GM19351 (cell line): ENCODE measurements at regions not wholly inside any gene's neighbourhood (a gene's known extent, or its start where the extent isn't known, plus 50 kb on each side); places are given as distances from the start of the nearest gene placed in this dataset.
A peak's percentile ranks its signal among the peaks of the same experiment; 100 is the strongest.
"Not testable (repeated sequence)": the region's sequence is repeated elsewhere in the genome, so short reads cannot be mapped to it uniquely, and the experiment has no call there.

Source experiments
- ATAC-seq: cut with Tn5 transposase; IDR thresholded peaks from one replicate; pipeline ENCODE4 v1.9.1; 2021; ENCODE audit warnings: mild to moderate bottlenecking, moderate library complexity; ENCODE audit not compliant: unreplicated experiment

GRCh38 chr9:124164811-124165210 lies 92.9 kb upstream of the NEK6 start:
- no peak for ATAC-seq

DNA sequence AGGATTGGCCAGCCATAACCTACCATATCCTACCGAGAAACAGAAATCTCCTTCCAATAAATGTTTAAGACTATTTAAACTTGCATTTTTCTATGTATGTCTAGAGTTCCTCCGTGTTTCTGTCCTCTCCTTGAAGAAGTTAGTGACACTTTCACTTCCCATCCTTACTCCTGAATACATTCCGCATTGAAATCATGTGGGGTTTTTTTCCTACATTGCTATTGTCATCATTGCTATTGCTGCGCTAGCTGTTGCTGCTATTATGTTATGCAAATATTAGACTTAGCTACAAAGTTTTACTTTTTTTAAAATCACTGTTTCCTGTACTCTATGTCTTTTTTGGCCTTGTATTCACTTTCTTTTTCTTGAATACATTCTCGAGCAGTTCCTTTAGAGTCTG lies 83.3 kb upstream of the NEK6 start:
- no peak for ATAC-seq

DNA sequence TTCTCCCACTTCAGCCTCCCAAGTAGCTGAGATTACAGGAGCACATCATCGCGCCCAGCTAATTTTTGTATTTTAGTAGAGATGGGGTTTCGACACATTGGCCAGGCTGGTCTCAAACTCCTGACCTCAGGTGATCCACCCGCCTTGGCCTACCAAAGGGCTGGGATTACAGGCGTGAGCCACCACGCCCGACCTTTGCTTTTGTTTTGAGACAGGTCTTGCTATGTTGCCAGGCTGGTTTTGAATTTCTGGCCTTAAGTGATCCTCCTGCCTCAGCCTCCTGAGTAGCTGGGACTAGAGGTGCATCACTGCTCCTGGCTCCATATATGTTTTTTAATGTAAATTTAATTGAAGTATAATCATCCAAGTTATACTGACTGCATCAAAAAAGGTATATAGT lies 80.2 kb upstream of the NEK6 start:
- not testable (repeated sequence) for ATAC-seq

- ATAC-seq: no peak
These were observed 78.3 kb upstream of the NEK6 start for GRCh38 chr9:124179196-124180071.

DNA sequence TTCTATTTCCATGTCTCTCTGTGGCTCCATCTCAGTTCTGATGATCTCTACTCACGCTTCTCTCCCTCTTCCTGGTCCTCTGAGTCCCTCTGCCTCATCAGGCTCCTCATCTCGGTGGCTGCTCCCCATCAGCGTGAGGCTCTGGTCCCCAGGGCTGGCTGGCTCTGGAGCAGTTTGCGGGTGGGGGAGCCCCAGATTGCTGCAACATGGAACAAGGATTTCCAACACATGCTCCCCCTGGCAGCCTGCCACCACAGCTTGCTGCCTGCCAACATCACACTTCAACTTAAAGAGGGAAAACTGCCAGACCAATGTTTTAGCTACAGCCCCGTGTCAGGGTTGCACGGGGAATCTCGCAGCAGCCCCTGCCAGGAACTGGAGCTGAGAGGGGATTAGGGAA lies 77.2 kb upstream of the NEK6 start:
- ATAC-seq: no peak

DNA sequence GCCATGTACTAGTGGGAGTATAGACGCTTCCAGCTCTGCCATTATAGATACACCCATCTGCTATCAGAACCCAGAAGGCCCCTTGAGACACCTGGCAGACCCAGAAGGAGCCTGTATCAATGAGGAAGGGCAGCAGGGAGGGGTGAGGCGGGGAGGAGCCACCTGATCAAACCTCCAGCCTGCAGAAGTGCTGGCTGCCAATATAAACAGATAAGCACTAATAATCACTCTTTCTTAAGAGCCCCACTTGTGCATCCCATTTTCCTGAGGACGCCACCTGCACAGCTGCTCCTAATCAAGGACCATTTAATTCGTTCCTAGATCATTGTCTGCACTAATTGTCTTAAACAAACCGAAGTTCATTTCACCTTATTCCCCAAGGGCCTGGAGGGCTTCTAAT lies 75.0 kb upstream of the NEK6 start:
- ATAC-seq: no peak

DNA sequence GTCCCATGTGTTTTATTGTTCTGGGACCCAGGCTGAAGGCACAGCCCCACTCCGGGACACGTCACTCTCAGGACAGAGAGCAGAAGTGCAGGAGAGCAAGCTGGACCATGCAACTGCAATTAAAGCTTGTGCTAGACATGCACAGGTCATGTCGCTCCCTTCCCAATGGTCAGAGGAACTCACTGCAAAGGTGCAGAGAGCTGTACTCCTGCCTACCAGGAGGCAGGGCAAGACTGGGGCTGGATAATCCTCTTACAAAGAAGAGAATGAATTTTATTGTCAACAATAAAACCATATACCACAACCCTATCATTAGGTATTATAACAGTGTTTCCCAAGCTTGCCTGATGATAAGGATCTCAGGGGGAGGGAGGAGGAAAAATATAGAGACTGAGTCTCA lies 74.0 kb upstream of the NEK6 start:
- no peak for ATAC-seq

GRCh38 chr9:124185413-124185812 lies 72.3 kb upstream of the NEK6 start:
- no peak for ATAC-seq

GRCh38 chr9:124187311-124187710 lies 70.4 kb upstream of the NEK6 start:
- ATAC-seq: no peak

DNA sequence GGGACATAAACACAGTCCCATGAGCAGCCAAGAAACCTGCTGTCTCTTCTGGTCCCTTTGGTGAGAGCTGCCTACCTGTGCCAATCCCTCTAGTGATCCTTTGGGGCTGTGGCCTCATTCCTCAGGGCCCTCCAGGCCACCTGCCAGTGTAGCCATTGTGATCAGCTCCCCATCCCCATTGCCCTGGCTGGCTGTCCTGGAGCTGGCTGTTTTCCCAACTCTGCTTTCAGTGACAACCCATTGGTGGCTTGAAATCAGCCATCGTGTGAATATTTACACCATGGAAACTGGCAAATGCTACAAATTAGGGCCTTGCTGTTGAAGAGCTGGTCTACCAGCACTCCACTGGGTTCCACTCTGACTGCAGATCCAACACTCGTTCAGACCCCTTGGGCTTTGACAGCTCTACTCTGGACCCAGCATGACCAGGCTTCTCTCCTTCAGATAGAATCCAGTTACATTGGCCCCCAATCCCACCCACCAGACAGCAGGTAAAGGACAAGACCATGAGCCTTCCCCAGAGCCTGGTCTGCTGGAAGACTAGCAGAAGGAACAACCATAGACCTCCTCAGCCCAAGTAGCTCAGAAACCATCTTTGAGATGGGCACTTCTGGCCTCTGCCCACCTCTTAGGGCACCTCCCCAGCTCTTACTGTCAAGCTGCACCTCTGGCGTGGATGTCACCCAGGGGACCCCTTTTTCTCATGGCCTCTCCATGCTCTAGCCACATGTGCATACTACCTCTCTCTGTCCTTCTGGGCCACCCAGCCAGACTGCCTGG lies 69.2 kb upstream of the NEK6 start:
- no peak for ATAC-seq

GRCh38 chr9:124190761-124191160 lies 67.0 kb upstream of the NEK6 start:
- no peak for ATAC-seq

DNA sequence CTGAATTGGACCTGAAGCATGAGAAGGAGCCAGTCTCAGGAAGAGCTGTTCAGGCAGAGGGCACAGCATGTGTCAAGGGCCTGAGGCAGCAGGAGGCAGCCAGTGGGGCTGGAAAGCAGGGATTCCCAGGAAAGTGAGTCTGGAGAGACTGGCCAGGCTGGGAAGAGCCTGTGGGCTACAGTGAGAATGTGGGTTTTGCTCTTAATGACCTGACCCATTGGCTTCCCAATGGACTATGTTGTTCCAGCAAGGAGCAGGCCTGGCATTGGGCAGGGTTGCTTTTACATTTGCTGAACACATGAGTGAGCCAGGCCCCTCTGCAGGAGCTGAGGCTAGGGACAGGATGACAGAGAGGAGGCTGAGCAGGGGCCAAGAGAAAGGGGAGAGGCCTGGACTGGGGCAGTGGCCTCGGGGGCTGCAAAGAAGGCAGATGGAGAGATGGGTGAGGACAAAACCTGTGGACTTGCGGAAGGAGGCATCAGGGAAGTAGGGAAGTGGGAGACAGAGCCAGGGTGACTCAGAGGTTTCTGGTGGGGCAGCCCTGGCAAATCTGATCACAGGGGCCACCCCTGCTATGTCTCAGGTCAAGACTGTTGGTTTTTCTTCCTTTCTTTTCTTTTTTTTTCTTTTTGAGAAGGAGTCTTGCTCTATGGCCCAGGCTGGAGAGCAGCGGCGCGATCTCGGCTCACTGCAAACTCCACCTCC lies 65.9 kb upstream of the NEK6 start:
- no peak for ATAC-seq

DNA sequence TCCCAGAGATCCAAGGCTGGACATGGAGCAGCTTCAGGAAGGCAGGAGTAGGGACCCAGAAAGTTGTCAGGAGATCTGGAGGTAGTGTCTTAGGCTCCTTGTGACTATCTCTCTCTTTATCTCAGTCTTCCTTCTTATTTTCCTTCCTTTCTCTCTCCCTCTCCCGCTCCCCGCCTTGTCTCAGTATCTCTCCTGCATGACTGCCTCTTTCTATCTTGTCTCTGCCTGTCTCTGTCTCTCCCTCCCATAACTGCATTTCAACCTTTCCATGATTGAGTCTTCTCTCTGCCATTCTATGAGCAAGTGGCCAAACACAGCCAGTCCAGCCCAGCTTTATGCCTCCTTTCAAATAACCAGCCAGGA lies 61.0 kb upstream of the NEK6 start:
- no peak for ATAC-seq

- peak; percentile 61 for ATAC-seq
These were observed 60.3 kb upstream of the NEK6 start for GRCh38 chr9:124197177-124198095.

DNA sequence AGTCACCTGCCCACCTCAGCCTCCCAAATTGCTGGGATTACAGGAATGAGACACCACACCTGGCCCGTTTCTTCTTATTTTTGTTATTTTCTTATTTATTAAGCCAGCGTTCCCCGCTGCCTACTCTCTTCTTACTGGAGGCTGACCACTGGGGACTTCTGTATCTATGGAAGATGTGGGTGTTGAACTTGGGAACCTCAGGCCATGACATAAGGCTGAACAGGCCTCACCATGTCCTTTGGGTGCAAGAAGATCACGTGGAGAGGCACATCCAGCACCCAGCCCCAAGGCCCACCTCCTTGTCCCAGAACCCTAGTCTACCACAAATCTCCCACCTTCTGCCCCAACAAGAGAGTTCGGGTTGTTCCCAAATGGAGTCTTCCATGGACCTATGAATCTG lies 59.4 kb upstream of the NEK6 start:
- no peak for ATAC-seq

- no peak for ATAC-seq
These were observed 58.8 kb upstream of the NEK6 start for GRCh38 chr9:124198948-124199347.

- ATAC-seq: no peak
These were observed 58.3 kb upstream of the NEK6 start for GRCh38 chr9:124199474-124199873.

DNA sequence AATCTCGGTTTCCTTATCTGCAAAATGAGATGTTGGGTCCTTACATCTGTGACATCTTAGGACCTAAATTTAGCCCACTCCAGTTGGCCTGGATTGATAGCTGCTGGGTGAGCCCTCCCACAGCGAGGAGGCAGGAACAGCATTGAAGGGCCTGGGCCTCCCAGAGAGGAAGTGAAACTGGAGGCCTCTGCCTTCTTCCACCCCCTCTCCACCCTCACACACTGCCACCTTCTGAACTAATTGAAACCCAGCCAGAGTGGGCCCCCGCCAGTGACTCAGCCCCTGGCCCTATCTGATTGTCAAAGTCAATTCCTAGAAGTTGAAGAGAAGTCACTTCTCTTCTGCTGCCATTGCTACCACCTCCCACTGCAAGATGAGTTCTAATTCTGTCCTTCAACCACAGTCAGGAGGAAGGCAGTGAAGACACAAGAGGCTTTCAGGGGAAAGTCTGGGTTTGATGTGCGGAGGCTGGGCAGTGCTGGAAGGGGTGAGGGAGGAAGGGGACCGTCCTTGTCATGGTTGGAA lies 55.2 kb upstream of the NEK6 start:
- peak; percentile 76 for ATAC-seq

- no peak for ATAC-seq
These were observed 51.9 kb upstream of the NEK6 start for GRCh38 chr9:124205686-124206352.

GRCh38 chr9:124206391-124206790 lies 51.4 kb upstream of the NEK6 start:
- no peak for ATAC-seq
